Activated CD4-positive, alpha-beta T cell treated with anti-CD3 and anti-CD28 coated beads for 24 hours (primary cell): ENCODE measurements at regions not wholly inside any gene's neighbourhood (a gene's known extent, or its start where the extent isn't known, plus 50 kb on each side); places are given as distances from the start of the nearest gene placed in this dataset.

ENCODE experiments used
- DNase-seq, 2 donors: peaks; one replicate each; pipeline ENCODE4 v3.0.0-alpha.2; 2020; ENCODE audit warnings: low read depth in 2 of 2

DNA sequence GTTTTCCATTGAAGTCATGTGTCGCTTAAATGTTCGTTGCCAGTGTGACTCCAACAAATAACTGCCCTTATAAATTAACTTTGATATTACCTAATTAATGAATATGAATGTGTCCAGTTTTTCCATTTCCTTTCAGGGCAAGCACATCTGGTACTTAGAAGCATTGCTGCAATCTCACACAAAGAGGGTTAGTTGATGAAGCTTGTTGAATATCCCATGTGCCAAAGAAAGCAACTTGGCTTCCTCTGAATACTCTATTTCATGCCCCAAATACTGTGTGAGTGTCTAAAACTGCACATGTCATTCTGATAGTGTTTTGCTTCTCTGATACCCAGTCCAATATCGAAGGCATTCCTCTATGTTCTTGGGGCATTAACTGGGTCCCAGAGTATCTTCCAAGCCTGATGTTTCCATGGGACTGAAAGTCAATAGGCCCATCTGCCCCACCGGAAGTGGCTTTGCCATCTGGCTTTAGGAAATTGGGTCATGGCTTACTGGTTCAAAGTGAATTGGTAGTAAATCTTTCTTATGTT, 75.8 kb upstream of the CNTN1 start:
- no peak for DNase-seq

- no peak for DNase-seq
Measured at GRCh38 chr12:40618636-40619035, 73.6 kb upstream of the CNTN1 start.

DNA sequence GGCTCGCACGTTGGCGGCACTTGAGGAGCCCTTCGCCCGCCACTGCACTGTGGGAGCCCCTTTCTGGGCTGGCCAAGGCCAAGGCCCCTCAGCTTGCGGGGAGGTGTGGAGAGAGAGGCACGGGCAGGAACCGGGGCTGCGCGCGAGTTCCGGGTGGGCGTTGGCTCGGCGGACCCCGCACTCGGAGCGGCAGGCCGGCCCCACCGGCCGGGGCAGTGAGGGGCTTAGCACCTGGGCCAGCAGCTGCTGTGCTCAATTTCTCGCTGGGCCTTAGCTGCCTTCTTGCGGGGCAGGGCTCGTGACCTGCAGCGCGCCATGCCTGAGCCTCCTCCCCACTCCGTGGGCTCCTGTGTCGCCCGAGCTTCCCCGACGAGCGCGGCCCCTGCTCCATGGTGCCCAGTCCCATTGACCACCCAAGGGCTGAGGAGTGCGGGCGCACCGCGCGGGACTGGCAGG, 71.6 kb upstream of the CNTN1 start:
- DNase-seq: no peak

GRCh38 chr12:40622246-40622838, 69.9 kb upstream of the CNTN1 start:
- peak; percentile 3 to 15 for DNase-seq

GRCh38 chr12:40632171-40632570, 60.1 kb upstream of the CNTN1 start:
- DNase-seq: no peak

- DNase-seq: no peak
Measured at GRCh38 chr12:40632933-40633332, 59.3 kb upstream of the CNTN1 start.

DNA sequence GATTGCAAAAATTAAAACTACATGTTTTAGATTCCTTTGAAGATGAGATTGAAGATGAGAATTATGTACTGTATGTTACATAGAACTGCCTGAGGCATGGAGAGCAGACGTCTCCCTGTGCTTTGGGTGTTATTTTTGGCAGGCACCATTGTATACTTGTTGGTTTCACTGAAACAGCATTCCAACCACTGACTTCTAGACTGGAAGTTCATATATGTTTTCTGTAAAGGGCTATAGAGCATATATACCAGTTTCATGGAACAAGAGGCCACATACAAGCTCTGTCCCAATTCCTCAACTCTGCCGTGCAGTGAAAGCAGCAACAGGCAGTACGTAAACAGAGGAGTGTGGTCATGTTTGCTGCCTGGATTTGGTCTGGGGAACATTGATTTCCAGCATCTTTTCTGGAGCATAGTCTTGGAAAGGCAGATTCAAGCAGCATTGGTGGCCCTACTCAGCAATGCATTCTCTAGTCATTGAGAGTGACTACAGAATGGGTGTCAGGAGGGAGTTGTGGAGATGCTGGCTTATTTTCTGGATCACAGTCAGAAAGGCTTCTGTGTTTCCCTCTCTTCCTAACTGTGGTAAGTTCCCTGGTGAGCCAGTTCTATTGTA, 57.6 kb upstream of the CNTN1 start:
- DNase-seq: no peak

GRCh38 chr12:40635141-40635731, 57.0 kb upstream of the CNTN1 start:
- no peak for DNase-seq
